ENCODE measurements at regions not wholly inside any gene's neighbourhood (a gene's known extent, or its start where the extent isn't known, plus 50 kb on each side); places are given as distances from the start of the nearest gene placed in this dataset.

- Histone ChIP-seq H3K4me1 (ENCODE audit: control insufficient read depth in 1 of 2, insufficient read depth in 2 of 2, low read length in 2 of 2) (no peaks in the 10 kb centered on the region), H3K9me3 (ENCODE audit: insufficient read depth, low read depth, low read length) (no peaks in the 10 kb centered on the region), H4K12ac (ENCODE audit: low read depth, low read length) (no peak overlapping the region), H4K8ac (ENCODE audit: low read depth, low read length) (no peak overlapping the region), H3K79me2 (ENCODE audit: control insufficient read depth, insufficient read depth, low read length, poor library complexity) (peaks cover 2% of the 10 kb centered on the region), H3K18ac (ENCODE audit: low read length) (no peak overlapping the region), H3K27ac (ENCODE audit: low read depth, low read length) (no peak overlapping the region), H3K36me3 (ENCODE audit: control insufficient read depth in 1 of 2, insufficient read depth in 2 of 2, low read length in 2 of 2) (no peaks in the 10 kb centered on the region), H2BK12ac (ENCODE audit: low read length) (no peak overlapping the region), H3K4me3 (ENCODE audit: low read depth, low read length) (no peak overlapping the region), H3K23ac (ENCODE audit: low read length) (no peak overlapping the region), H4K91ac (ENCODE audit: low read depth, low read length) (no peak overlapping the region), H2BK120ac (ENCODE audit: insufficient read depth, low read length, poor library complexity) (no peak overlapping the region), H3K79me1 (ENCODE audit: low read length) (no peaks in the 10 kb centered on the region), H2AK5ac (ENCODE audit: low read length) (no peak overlapping the region), H3K9ac (ENCODE audit: low read length) (no peak overlapping the region), H2AFZ (ENCODE audit: insufficient read depth, low read length, poor library complexity) (no peak overlapping the region), H3K27me3 (ENCODE audit: insufficient read depth, low read length) (no peaks in the 10 kb centered on the region), H3K14ac (ENCODE audit: low read length) (no peak overlapping the region), H2BK5ac (ENCODE audit: low read depth, low read length, poor library complexity) (no peak overlapping the region), H3K4me2 (ENCODE audit: low read length) (no peak overlapping the region), H3K4ac (ENCODE audit: low read depth, low read length) (no peak overlapping the region)
- DNase-seq, result no peak
- WGBS (ENCODE audit: extremely low coverage, insufficient coverage, insufficient read length), result no CpG with 5 or more reads among the region's 3 CpGs
Observed at GRCh38 chr2:7468448-7468828, 551.2 kb downstream of the RNF144A start.

- no CpG with 5 or more reads among the region's 1 CpG for WGBS (ENCODE audit: extremely low coverage, insufficient coverage, insufficient read length)
Observed at GRCh38 chr2:7468955-7469354, 551.7 kb downstream of the RNF144A start.

GRCh38 chr2:7471185-7471584 is 554.0 kb downstream of the RNF144A start:
- no peak overlapping the region for H3K4me2 ChIP-seq (ENCODE audit: low read length)
- H3K79me1 ChIP-seq (ENCODE audit: low read length), result no peaks in the 10 kb centered on the region
- H4K8ac ChIP-seq (ENCODE audit: low read depth, low read length), result no peak overlapping the region
- no peak overlapping the region for H3K18ac ChIP-seq (ENCODE audit: low read length)
- no peak overlapping the region for H4K12ac ChIP-seq (ENCODE audit: low read depth, low read length)
- H3K36me3 ChIP-seq (ENCODE audit: control insufficient read depth in 1 of 2, insufficient read depth in 2 of 2, low read length in 2 of 2), result no peaks in the 10 kb centered on the region
- no peak overlapping the region for H4K91ac ChIP-seq (ENCODE audit: low read depth, low read length)
- no peak overlapping the region for H2AFZ ChIP-seq (ENCODE audit: insufficient read depth, low read length, poor library complexity)
- no peak overlapping the region for H3K14ac ChIP-seq (ENCODE audit: low read length)
- no peak overlapping the region for H3K4me3 ChIP-seq (ENCODE audit: low read depth, low read length)
- WGBS (ENCODE audit: extremely low coverage, insufficient coverage, insufficient read length), result no CpG with 5 or more reads among the region's 2 CpGs
- no peak overlapping the region for H3K23ac ChIP-seq (ENCODE audit: low read length)
- H3K27ac ChIP-seq (ENCODE audit: low read depth, low read length), result no peak overlapping the region
- H3K9me3 ChIP-seq (ENCODE audit: insufficient read depth, low read depth, low read length), result no peaks in the 10 kb centered on the region
- no peak overlapping the region for H3K9ac ChIP-seq (ENCODE audit: low read length)
- H3K79me2 ChIP-seq (ENCODE audit: control insufficient read depth, insufficient read depth, low read length, poor library complexity), result no peaks in the 10 kb centered on the region
- no peak overlapping the region for H2BK120ac ChIP-seq (ENCODE audit: insufficient read depth, low read length, poor library complexity)
- H2AK5ac ChIP-seq (ENCODE audit: low read length), result no peak overlapping the region
- H2BK5ac ChIP-seq (ENCODE audit: low read depth, low read length, poor library complexity), result no peak overlapping the region
- H3K27me3 ChIP-seq (ENCODE audit: insufficient read depth, low read length), result no peaks in the 10 kb centered on the region
- no peak for DNase-seq
- H3K4me1 ChIP-seq (ENCODE audit: control insufficient read depth in 1 of 2, insufficient read depth in 2 of 2, low read length in 2 of 2), result no peaks in the 10 kb centered on the region
- no peak overlapping the region for H3K4ac ChIP-seq (ENCODE audit: low read depth, low read length)
- no peak overlapping the region for H2BK12ac ChIP-seq (ENCODE audit: low read length)

More at GRCh38 chr2:7468955-7469354, 551.7 kb downstream of the RNF144A start:
- Histone ChIP-seq H3K4me2 (ENCODE audit: low read length) (no peak overlapping the region), H3K9ac (ENCODE audit: low read length) (no peak overlapping the region), H2BK120ac (ENCODE audit: insufficient read depth, low read length, poor library complexity) (no peak overlapping the region), H3K4ac (ENCODE audit: low read depth, low read length) (no peak overlapping the region), H4K91ac (ENCODE audit: low read depth, low read length) (no peak overlapping the region), H3K4me3 (ENCODE audit: low read depth, low read length) (no peak overlapping the region), H3K79me2 (ENCODE audit: control insufficient read depth, insufficient read depth, low read length, poor library complexity) (peaks cover 2% of the 10 kb centered on the region), H2BK12ac (ENCODE audit: low read length) (no peak overlapping the region), H2AK5ac (ENCODE audit: low read length) (no peak overlapping the region), H4K12ac (ENCODE audit: low read depth, low read length) (no peak overlapping the region), H3K36me3 (ENCODE audit: control insufficient read depth in 1 of 2, insufficient read depth in 2 of 2, low read length in 2 of 2) (no peaks in the 10 kb centered on the region), H3K18ac (ENCODE audit: low read length) (no peak overlapping the region), H3K4me1 (ENCODE audit: control insufficient read depth in 1 of 2, insufficient read depth in 2 of 2, low read length in 2 of 2) (no peaks in the 10 kb centered on the region), H3K27me3 (ENCODE audit: insufficient read depth, low read length) (no peaks in the 10 kb centered on the region), H2BK5ac (ENCODE audit: low read depth, low read length, poor library complexity) (no peak overlapping the region), H3K23ac (ENCODE audit: low read length) (no peak overlapping the region), H2AFZ (ENCODE audit: insufficient read depth, low read length, poor library complexity) (no peak overlapping the region), H3K79me1 (ENCODE audit: low read length) (no peaks in the 10 kb centered on the region), H4K8ac (ENCODE audit: low read depth, low read length) (no peak overlapping the region), H3K9me3 (ENCODE audit: insufficient read depth, low read depth, low read length) (no peaks in the 10 kb centered on the region), H3K27ac (ENCODE audit: low read depth, low read length) (no peak overlapping the region), H3K14ac (ENCODE audit: low read length) (no peak overlapping the region)
- DNase-seq, result peak in 1 of 2 donors; percentile 2

GRCh38 chr2:7472465-7472864 is 555.3 kb downstream of the RNF144A start:
- WGBS (ENCODE audit: extremely low coverage, insufficient coverage, insufficient read length), result no CpG with 5 or more reads among the region's 2 CpGs
- Histone ChIP-seq H3K4me1 (ENCODE audit: control insufficient read depth in 1 of 2, insufficient read depth in 2 of 2, low read length in 2 of 2) (no peaks in the 10 kb centered on the region), H2AFZ (ENCODE audit: insufficient read depth, low read length, poor library complexity) (no peak overlapping the region), H3K4me2 (ENCODE audit: low read length) (no peak overlapping the region), H4K91ac (ENCODE audit: low read depth, low read length) (no peak overlapping the region), H2BK120ac (ENCODE audit: insufficient read depth, low read length, poor library complexity) (no peak overlapping the region), H3K14ac (ENCODE audit: low read length) (no peak overlapping the region), H2AK5ac (ENCODE audit: low read length) (no peak overlapping the region), H3K9ac (ENCODE audit: low read length) (no peak overlapping the region), H3K4ac (ENCODE audit: low read depth, low read length) (no peak overlapping the region), H4K12ac (ENCODE audit: low read depth, low read length) (no peak overlapping the region), H3K9me3 (ENCODE audit: insufficient read depth, low read depth, low read length) (no peaks in the 10 kb centered on the region), H2BK5ac (ENCODE audit: low read depth, low read length, poor library complexity) (no peak overlapping the region), H4K8ac (ENCODE audit: low read depth, low read length) (no peak overlapping the region), H3K27ac (ENCODE audit: low read depth, low read length) (no peak overlapping the region), H3K79me2 (ENCODE audit: control insufficient read depth, insufficient read depth, low read length, poor library complexity) (no peaks in the 10 kb centered on the region), H3K36me3 (ENCODE audit: control insufficient read depth in 1 of 2, insufficient read depth in 2 of 2, low read length in 2 of 2) (no peaks in the 10 kb centered on the region), H3K79me1 (ENCODE audit: low read length) (no peaks in the 10 kb centered on the region), H3K4me3 (ENCODE audit: low read depth, low read length) (no peak overlapping the region), H2BK12ac (ENCODE audit: low read length) (no peak overlapping the region), H3K18ac (ENCODE audit: low read length) (no peak overlapping the region), H3K23ac (ENCODE audit: low read length) (no peak overlapping the region), H3K27me3 (ENCODE audit: insufficient read depth, low read length) (no peaks in the 10 kb centered on the region)
- DNase-seq, result no peak

All from trophoblast cell (in vitro differentiated cells and primary cell).